ENCODE measurements at regions not wholly inside any gene's neighbourhood (a gene's known extent, or its start where the extent isn't known, plus 50 kb on each side); places are given as distances from the start of the nearest gene placed in this dataset.

DNA sequence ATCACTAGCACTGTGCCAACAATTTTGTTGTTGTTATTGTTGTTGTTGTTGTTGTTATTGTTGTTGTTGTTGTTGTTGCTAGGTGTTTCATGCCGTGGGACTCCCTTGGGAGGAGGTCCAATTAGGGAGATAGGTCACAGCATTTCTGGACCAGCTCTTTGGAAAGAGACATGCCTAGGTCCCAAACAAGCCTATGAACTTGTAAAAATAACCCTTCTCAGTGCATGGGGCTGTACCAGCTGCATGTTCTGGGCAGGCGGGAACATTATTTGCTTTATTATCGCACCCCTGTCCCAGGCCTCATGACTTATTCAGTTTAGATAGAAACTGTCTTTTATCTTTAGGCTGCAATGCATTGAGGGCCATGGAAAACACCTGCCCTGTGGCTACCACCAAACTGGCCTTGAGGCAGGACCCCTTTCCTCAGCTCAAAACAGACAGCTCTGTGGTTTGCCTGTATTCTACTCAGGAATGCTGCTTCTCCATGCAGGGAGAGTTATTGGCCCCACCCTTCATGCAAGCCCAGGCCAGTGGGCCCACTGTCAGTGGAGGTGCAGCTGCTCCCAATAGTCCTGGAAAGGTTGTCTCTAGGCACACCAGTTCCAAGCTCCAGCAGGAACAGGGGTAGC, 386.5 kb upstream of the BRINP3 start:
- TF ChIP-seq EP300 (IDR thresholded peaks at IDR 0.05) (no peak), CTCF (IDR thresholded peaks at IDR 0.05) (no peak), POLR2AphosphoS5 (IDR thresholded peaks at IDR 0.05) (no peak), POLR2A (IDR thresholded peaks at IDR 0.05) (no peak)
- no peak overlapping the region for H3K4me3 ChIP-seq

GRCh38 chr1:190880352-190880751, 402.7 kb upstream of the BRINP3 start:
- no peak overlapping the region for H3K27ac ChIP-seq

More for the DNA sequence above, 386.5 kb upstream of the BRINP3 start:
- intact Hi-C loops (cut with DNase I): no loop called here
- Histone ChIP-seq H3K27ac (no peak overlapping the region), H3K27me3 (no peaks in the 10 kb centered on the region), H3K4me1 (no peaks in the 10 kb centered on the region), H3K9me3 (no peaks in the 10 kb centered on the region), H3K36me3 (no peaks in the 10 kb centered on the region)
- DNase-seq: no peak
- WGBS, 2 donors: 72 to 77% methylated on average over 3 of the region's 3 CpGs

DNA sequence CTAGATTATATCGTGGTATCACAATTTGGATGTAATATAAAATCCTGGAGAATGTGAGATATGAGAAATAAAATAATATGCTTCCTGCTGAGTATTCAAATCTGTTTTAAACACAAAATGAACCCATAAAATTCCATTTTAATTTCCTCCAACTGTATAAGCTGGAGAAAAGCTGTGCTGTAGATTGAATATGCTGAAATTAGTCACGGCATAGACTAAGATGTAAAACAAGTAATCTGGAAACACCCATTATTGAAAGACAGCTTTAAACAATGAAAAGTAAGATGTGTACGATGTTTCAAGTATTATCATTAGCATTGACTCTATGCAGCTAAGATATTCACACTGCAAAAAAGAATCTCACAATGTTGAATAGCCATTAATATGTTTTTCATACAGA, 403.4 kb upstream of the BRINP3 start:
- intact Hi-C loops (cut with DNase I): no loop called here
- H3K9me3 ChIP-seq: no peaks in the 10 kb centered on the region
- DNase-seq: no peak
- TF ChIP-seq POLR2A (IDR thresholded peaks at IDR 0.05) (no peak), CTCF (IDR thresholded peaks at IDR 0.05) (no peak), EP300 (IDR thresholded peaks at IDR 0.05) (no peak)
- 53 to 74% methylated on average over 3 of the region's 3 CpGs for WGBS, 2 donors
- no peaks in the 10 kb centered on the region for H3K36me3 ChIP-seq
- H3K4me3 ChIP-seq: no peak overlapping the region
- H3K27ac ChIP-seq: no peak overlapping the region
- no peaks in the 10 kb centered on the region for H3K4me1 ChIP-seq
- H3K27me3 ChIP-seq: no peaks in the 10 kb centered on the region

More at GRCh38 chr1:190880352-190880751, 402.7 kb upstream of the BRINP3 start:
- Histone ChIP-seq H3K4me1 (no peaks in the 10 kb centered on the region), H3K36me3 (no peaks in the 10 kb centered on the region), H3K4me3 (no peak overlapping the region), H3K9me3 (no peaks in the 10 kb centered on the region), H3K27me3 (no peaks in the 10 kb centered on the region)
- WGBS, 2 donors: 69 to 70% methylated on average over 3 of the region's 3 CpGs
- intact Hi-C loops (cut with DNase I): no loop called here
- no peak for TF ChIP-seq EP300 (IDR thresholded peaks at IDR 0.05)
- no peak for TF ChIP-seq CTCF (IDR thresholded peaks at IDR 0.05)
- TF ChIP-seq POLR2A (IDR thresholded peaks at IDR 0.05): no peak
- no peak for TF ChIP-seq POLR2AphosphoS5 (IDR thresholded peaks at IDR 0.05)
- no peak for DNase-seq

DNA sequence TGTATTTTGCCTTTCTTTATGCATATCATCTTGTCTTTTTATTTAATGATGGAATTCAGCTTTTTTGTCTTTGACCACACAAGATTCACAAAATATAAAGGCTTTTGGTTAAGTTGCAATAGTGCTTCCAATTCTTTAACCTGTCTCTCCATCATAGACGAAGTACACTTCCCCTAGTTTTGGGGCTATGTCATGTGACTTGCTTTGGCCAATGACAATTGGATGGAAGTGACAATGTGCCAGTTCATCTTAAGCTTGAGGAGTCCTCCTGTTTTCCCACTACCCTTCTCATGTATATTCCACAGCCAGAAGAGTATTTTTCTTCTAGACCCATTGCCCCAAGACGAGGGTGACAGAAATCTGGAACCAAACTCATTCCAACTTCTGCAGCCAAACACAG, 419.6 kb upstream of the BRINP3 start:
- Histone ChIP-seq H3K4me1 (no peaks in the 10 kb centered on the region), H3K27ac (no peak overlapping the region), H3K27me3 (no peaks in the 10 kb centered on the region), H3K36me3 (no peaks in the 10 kb centered on the region), H3K9me3 (peaks cover 0 to 4% (median 2%) of the 10 kb centered on the region in 4 donors), H3K4me3 (no peak overlapping the region)
- intact Hi-C loops (cut with DNase I): no loop called here
- TF ChIP-seq CTCF (IDR thresholded peaks at IDR 0.05) (no peak), POLR2AphosphoS5 (IDR thresholded peaks at IDR 0.05) (no peak), POLR2A (IDR thresholded peaks at IDR 0.05) (no peak), EP300 (IDR thresholded peaks at IDR 0.05) (no peak)
- 80 to 86% methylated on average over 2 of the region's 2 CpGs for WGBS, 2 donors
- DNase-seq: no peak
